NB4 (cell line): ENCODE measurements at regions not wholly inside any gene's neighbourhood (a gene's known extent, or its start where the extent isn't known, plus 50 kb on each side); places are given as distances from the start of the nearest gene placed in this dataset.
"Not testable (repeated sequence)": the region's sequence is repeated elsewhere in the genome, so short reads cannot be mapped to it uniquely, and the experiment has no call there.

Experiments
- DNase-seq: peaks from one replicate; pipeline ENCODE4 v3.0.0; 2010; ENCODE audit warnings: low read depth
- H3K4me3 ChIP-seq: one replicate; pipeline ENCODE4 v1.5.1; 2011; ENCODE audit warnings: mild to moderate bottlenecking, low read depth, low read length, moderate library complexity
- CTCF ChIP-seq: IDR thresholded peaks from one replicate; pipeline ENCODE4 v1.5.1; 2012; ENCODE audit warnings: low read depth, low read length
- MAX ChIP-seq: IDR thresholded peaks from 2 replicates; pipeline ENCODE4 v1.6.1; 2011; ENCODE audit warnings: low read depth, low read length
- MYC ChIP-seq: IDR thresholded peaks from 2 replicates; pipeline ENCODE4 v1.6.1; 2011; ENCODE audit warnings: low read depth, low read length
- POLR2A ChIP-seq: IDR thresholded peaks from 2 replicates; pipeline ENCODE4 v1.6.1; 2011; ENCODE audit warnings: mild to moderate bottlenecking; ENCODE audit not compliant: insufficient read length; ENCODE audit errors: extremely low read depth

GRCh38 chr2:129203331-129203730, 776.1 kb upstream of the RAB6C start:
- H3K4me3 ChIP-seq: no peak overlapping the region
- no peak for DNase-seq
- no peak for TF ChIP-seq POLR2A
- no peak for TF ChIP-seq MYC
- no peak for TF ChIP-seq CTCF
- TF ChIP-seq MAX: no peak

- not testable (repeated sequence) for DNase-seq, H3K4me3 ChIP-seq
Measured at GRCh38 chr2:129204581-129204980, 774.9 kb upstream of the RAB6C start.

- no peak overlapping the region for H3K4me3 ChIP-seq
- no peak for DNase-seq
- no peak for TF ChIP-seq POLR2A
- no peak for TF ChIP-seq MAX
- TF ChIP-seq CTCF: no peak
- TF ChIP-seq MYC: no peak
Measured at GRCh38 chr2:129205176-129205575, 774.3 kb upstream of the RAB6C start.

- no peak overlapping the region for H3K4me3 ChIP-seq
- no peak for DNase-seq
- TF ChIP-seq CTCF (no peak), MAX (no peak), POLR2A (no peak), MYC (no peak)
Measured at GRCh38 chr2:129205766-129206165, 773.7 kb upstream of the RAB6C start.

GRCh38 chr2:129212299-129212958, 767.0 kb upstream of the RAB6C start:
- DNase-seq: no peak
- no peak overlapping the region for H3K4me3 ChIP-seq
- no peak for TF ChIP-seq MYC
- TF ChIP-seq MAX: no peak
- no peak for TF ChIP-seq CTCF
- no peak for TF ChIP-seq POLR2A

GRCh38 chr2:129224022-129224421, 755.4 kb upstream of the RAB6C start:
- TF ChIP-seq CTCF (no peak), MYC (no peak), MAX (no peak), POLR2A (no peak)
- H3K4me3 ChIP-seq: no peak overlapping the region
- no peak for DNase-seq
